Right lung (tissue), 2 donors: ENCODE measurements at regions not wholly inside any gene's neighbourhood (a gene's known extent, or its start where the extent isn't known, plus 50 kb on each side); places are given as distances from the start of the nearest gene placed in this dataset.

Experiments
- DNase-seq, 2 donors: peaks; one replicate each; pipeline ENCODE4 v3.0.0-alpha.2; 2013

GRCh38 chr17:65477600-65477999 is 83.8 kb downstream of the AXIN2 start:
- DNase-seq = no peak

- DNase-seq = no peak
These were observed 86.8 kb downstream of the AXIN2 start for GRCh38 chr17:65474660-65475059.

GRCh38 chr17:65473985-65474384 is 87.5 kb downstream of the AXIN2 start:
- DNase-seq = no peak

GRCh38 chr17:65473363-65473762 is 88.1 kb downstream of the AXIN2 start:
- no peak for DNase-seq

GRCh38 chr17:65472666-65473309 is 88.7 kb downstream of the AXIN2 start:
- DNase-seq = peak; percentile 83 to 88

- no peak for DNase-seq
These were observed 90.7 kb downstream of the AXIN2 start for GRCh38 chr17:65470783-65471182.

- no peak for DNase-seq
These were observed 93.1 kb downstream of the AXIN2 start for GRCh38 chr17:65468321-65468720.

GRCh38 chr17:65467156-65467555 is 94.3 kb downstream of the AXIN2 start:
- DNase-seq = no peak

- no peak for DNase-seq
These were observed 94.9 kb downstream of the AXIN2 start for GRCh38 chr17:65466547-65466946.

GRCh38 chr17:65463242-65463641 is 98.2 kb downstream of the AXIN2 start:
- peak; percentile 38 to 52 for DNase-seq

GRCh38 chr17:65459677-65460347 is 101.6 kb downstream of the AXIN2 start:
- no peak for DNase-seq

GRCh38 chr17:65457635-65458257 is 103.7 kb downstream of the AXIN2 start:
- no peak for DNase-seq

GRCh38 chr17:65457183-65457582 is 104.3 kb downstream of the AXIN2 start:
- no peak for DNase-seq

GRCh38 chr17:65456368-65457151 is 104.9 kb downstream of the AXIN2 start:
- DNase-seq = no peak

GRCh38 chr17:65455972-65456343 is 105.5 kb downstream of the AXIN2 start:
- peak in 1 of 2 donors; percentile 43 for DNase-seq

GRCh38 chr17:65455154-65455971 is 106.1 kb downstream of the AXIN2 start:
- DNase-seq = no peak

- no peak for DNase-seq
These were observed 108.1 kb downstream of the AXIN2 start for GRCh38 chr17:65453204-65453931.

GRCh38 chr17:65449495-65449894 is 112.0 kb downstream of the AXIN2 start:
- DNase-seq = no peak

- no peak for DNase-seq
These were observed 113.6 kb downstream of the AXIN2 start for GRCh38 chr17:65447823-65448222.

GRCh38 chr17:65446838-65447526 is 114.5 kb downstream of the AXIN2 start:
- DNase-seq = no peak
